ENCODE measurements at regions not wholly inside any gene's neighbourhood (a gene's known extent, or its start where the extent isn't known, plus 50 kb on each side); places are given as distances from the start of the nearest gene placed in this dataset.
"Not testable (repeated sequence)": the region's sequence is repeated elsewhere in the genome, so short reads cannot be mapped to it uniquely, and the experiment has no call there.

GRCh38 chr6:142631517-142632385, 313.2 kb downstream of the HIVEP2 start:
- intact Hi-C loops (cut with micrococcal nuclease) = no loop called here

GRCh38 chr6:142633317-142633716, 311.7 kb downstream of the HIVEP2 start:
- intact Hi-C loops (cut with micrococcal nuclease) = no loop called here

GRCh38 chr6:142635130-142635529, 309.8 kb downstream of the HIVEP2 start:
- intact Hi-C loops (cut with micrococcal nuclease) = no loop called here

GRCh38 chr6:142637624-142638351, 307.2 kb downstream of the HIVEP2 start:
- intact Hi-C loops (cut with micrococcal nuclease) = no loop called here

- intact Hi-C loops (cut with micrococcal nuclease) = no loop called here
Measured at GRCh38 chr6:142642651-142643050, 302.3 kb downstream of the HIVEP2 start.

DNA sequence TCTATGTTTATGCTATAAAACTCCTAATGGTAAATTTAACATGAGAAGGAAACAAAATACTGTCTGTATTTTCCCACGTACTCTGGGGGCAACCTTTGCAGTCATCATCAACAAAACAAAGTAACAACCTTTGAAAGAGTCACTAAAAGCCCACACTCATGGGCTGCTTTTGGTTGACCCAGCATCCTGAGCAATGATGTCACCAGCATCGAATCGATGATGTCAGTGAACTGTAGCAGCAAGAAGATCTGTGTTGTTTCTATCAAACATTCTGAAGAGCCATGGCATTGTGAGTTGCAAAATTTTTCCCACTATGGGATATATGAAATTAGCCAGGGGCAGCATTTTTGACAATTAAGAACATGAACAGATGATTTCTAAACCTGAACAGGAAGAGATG, 300.1 kb downstream of the HIVEP2 start:
- intact Hi-C loops (cut with micrococcal nuclease) = no loop called here

GRCh38 chr6:142645663-142646062, 299.3 kb downstream of the HIVEP2 start:
- intact Hi-C loops (cut with micrococcal nuclease) = no loop called here

DNA sequence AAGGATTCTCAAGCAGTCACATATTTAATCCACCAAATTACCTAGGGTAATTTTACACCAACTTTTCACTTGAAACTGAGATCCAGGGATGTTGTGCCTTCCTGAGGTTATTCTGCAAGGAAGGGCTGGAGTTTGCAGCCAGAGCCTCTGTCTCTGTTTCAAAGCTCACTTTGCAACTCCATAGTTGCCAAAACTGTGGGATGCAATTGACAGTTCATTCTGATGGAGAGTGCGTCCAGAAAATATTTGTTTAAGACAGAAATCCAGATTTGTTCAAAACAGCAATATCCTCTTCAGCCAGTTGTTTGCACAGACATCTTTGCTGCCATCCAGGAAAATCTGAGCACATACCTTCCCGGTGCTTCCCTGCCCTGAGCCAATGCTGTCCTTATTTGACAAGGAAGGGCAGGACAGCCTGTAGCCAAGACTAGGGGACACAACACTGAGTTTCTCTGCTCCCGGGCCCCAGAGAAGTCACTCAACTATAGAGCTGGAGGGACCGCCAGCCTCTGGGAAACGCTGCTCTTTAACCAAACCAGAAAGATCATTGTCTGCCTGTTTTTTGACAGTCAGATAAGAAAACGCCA, 297.4 kb downstream of the HIVEP2 start:
- intact Hi-C loops (cut with micrococcal nuclease) = no loop called here

GRCh38 chr6:142648036-142648451, 296.9 kb downstream of the HIVEP2 start:
- intact Hi-C loops (cut with micrococcal nuclease) = no loop called here

DNA sequence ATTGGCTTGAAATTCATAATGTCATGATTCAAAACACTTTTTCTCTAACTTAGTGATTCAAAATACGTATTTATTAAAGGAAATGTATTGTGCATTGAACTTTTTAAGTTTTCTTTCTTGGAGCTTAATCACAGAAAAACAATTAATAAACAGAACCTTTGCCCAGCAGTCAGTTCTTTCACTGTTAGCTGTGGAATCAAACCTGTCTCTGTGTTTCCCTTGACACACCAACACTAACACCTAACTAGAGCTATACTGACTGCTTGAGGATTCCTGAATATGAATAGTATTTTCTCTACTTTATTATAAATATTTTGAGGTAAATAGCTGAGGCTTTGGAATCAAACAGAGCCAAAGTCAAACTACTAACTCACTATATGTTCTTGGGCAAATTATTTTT, 296.4 kb downstream of the HIVEP2 start:
- intact Hi-C loops (cut with micrococcal nuclease) = no loop called here

DNA sequence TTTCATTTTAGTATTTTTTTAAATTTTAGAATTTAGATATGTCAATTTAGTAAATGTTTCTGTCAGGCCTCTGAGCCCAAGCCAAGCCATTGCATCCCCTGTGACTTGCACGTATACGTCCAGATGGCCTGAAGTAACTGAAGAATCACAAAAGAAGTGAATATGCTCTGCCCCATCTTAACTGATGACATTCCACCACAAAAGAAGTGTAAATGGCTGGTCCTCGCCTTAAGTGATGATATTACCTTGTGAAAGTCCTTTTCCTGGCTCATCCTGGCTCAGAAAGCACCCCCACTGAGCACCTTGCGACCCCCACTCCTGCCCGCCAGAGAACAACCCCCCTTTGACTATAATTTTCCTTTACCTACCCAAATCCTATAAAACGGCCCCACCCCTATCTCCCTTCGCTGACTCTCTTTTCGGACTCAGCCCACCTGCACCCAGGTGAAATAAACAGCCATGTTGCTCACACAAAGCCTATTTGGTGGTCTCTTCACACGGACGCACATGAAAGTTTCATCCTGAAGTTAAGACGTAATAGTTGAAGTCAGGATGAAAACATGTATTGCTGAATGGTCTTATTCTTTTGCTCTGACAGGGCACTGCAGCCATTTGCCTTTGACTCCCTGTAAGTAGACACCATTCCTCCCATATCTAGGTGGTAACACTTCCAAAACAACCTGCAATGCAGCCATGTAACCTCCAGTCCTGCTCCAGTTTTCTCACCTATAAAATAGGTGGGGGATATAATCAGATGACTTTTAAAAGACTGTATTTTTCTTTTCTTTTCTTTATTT, 295.3 kb downstream of the HIVEP2 start:
- intact Hi-C loops (cut with micrococcal nuclease) = not testable (repeated sequence)

DNA sequence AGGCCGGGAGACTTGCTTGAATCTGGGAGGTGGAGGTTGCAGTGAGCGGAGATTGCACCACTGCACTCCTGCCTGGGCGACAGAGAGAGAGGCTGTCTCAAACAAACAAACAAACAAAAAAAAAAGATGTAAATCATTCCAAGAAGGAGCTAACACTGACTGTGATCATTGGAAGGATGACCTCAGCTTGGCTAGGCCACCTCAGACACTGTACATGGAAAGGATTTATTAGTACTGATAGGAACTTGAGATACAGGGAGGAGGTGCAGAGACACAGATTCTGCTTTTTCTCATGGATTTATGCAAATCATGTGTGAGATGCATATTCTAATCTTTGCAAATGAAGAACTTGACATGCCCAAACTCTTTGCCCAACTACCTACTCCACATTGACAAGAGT, 293.6 kb downstream of the HIVEP2 start:
- intact Hi-C loops (cut with micrococcal nuclease) = no loop called here

GRCh38 chr6:142653710-142654420, 291.1 kb downstream of the HIVEP2 start:
- intact Hi-C loops (cut with micrococcal nuclease) = no loop called here

DNA sequence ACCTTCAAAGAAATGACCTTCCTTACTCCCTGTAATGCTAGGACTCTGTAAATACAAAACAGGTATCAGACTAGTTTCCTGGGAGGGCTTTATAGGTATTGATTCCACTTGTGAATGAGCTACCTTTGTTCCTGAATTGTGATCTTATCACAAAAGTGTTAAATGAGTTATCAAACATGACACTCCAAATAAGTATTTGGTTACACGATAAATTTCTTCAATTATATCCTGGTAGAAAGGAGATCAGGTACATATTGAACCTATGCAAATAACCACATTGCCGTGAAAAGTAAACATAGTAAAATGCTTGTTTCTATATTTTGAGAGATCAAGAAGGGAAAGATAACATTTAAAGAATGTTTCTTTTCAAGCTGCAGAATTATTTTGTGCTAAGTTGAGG, 285.3 kb downstream of the HIVEP2 start:
- intact Hi-C loops (cut with micrococcal nuclease) = no loop called here

DNA sequence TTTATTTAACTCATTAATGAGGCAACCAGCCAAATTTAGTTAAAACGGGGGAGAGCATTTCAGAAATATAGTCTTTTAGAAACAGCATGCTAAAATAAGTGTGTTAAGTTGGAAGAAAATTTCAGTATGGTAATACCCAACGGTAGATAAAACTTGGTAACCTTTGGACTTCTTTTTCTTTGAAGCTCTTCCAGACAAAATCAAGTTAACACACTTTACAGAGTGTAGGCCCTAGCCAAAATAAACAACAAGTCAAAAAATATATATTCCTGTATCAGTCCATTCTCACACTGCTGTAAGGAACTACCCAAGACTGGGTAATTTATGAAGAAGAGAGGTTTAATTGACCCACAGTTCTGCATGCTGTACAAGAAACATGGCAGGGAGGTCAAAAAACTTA, 279.6 kb downstream of the HIVEP2 start:
- intact Hi-C loops (cut with micrococcal nuclease) = no loop called here

DNA sequence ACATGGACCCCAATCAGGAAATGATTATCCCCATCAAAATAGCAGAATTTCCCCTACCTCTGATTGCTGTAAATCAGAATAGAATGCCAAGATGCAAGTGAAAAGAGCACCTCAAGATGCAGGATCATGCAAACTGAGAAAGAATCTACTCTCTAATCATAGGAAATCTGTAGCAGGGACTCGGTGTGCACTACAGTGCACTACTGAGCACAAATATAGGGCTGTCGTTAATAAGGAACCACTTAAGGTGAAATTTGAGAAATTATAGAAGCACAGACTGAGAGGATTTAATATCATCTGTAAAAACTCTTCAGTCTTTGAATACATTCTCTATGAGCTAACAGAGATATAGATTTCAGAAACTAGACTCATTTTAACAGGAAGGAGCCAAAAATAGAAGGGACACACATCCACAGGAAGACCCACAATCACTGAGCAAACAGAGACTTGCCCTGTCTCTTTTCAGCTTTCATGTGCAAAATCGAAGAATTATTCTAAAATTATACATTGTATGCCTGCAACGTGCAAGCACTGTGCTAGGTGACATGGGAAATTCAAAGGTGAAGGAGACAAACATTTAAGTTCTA, 278.3 kb downstream of the HIVEP2 start:
- intact Hi-C loops (cut with micrococcal nuclease) = no loop called here

GRCh38 chr6:142669471-142670351, 275.3 kb downstream of the HIVEP2 start:
- intact Hi-C loops (cut with micrococcal nuclease) = no loop called here

GRCh38 chr6:142671791-142672190, 273.2 kb downstream of the HIVEP2 start:
- intact Hi-C loops (cut with micrococcal nuclease) = no loop called here

DNA sequence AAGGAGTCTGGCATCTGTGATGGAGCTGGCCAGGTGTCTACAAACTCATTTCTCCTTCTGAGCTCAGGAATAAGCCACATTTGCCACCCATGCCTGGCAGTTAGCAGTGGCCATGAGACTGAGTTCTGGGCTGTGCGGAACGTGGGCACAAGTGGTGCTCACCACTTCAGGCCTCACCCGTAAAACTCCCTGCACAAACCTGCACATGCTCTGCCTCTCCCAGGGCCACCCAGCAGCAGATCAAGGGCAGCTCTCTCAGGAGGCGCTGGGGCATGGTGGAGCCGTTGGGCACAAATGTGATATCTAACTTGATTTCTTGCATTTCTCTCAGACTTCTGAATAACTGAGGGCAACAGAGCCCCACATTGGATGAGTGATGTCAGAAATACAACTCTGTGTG, 269.5 kb downstream of the HIVEP2 start:
- intact Hi-C loops (cut with micrococcal nuclease) = no loop called here
